Ascending aorta (tissue), 2 donors: ENCODE measurements at regions not wholly inside any gene's neighbourhood (a gene's known extent, or its start where the extent isn't known, plus 50 kb on each side); places are given as distances from the start of the nearest gene placed in this dataset.

Experiments used
- DNase-seq, 2 donors: peaks; one replicate each; pipeline ENCODE4 v3.0.0-alpha.2; 2019; ENCODE audit warnings: low spot score in 2 of 2
- H3K27ac ChIP-seq, 2 donors: fragments of 200-600 bp; sonication (generic); one replicate each; pipeline ENCODE4 v1.5.1; 2016 to 2017; ENCODE audit warnings: mild to moderate bottlenecking in 1 of 2
- H3K27me3 ChIP-seq: fragments of 200-600 bp; sonication (generic); one replicate; pipeline ENCODE4 v1.5.1; 2017
- H3K36me3 ChIP-seq, 2 donors: fragments of 200-600 bp; sonication (generic); one replicate each; pipeline ENCODE4 v1.5.1; 2016
- H3K4me1 ChIP-seq, 2 donors: fragments of 200-600 bp; sonication (generic); one replicate each; pipeline ENCODE4 v1.5.1; 2016 to 2017; ENCODE audit warnings: mild to moderate bottlenecking in 1 of 2
- H3K4me3 ChIP-seq, 2 donors: fragments of 200-600 bp; sonication (generic); one replicate each; pipeline ENCODE4 v1.5.1; 2016 to 2017; ENCODE audit warnings: mild to moderate bottlenecking in 1 of 2
- H3K9me3 ChIP-seq, 2 donors: fragments of 200-600 bp; sonication (generic); one replicate each; pipeline ENCODE4 v1.5.1; 2016
- intact Hi-C: fragments of 100-400 bp; cut with DNase I; formaldehyde crosslinking; loops from one replicate; pipeline ENCODE4 v1.15.1; 2023
- TF ChIP-seq, protein P1 (sequence below), 3 experiments: fragments of 200-600 bp in 2 of 3; fragments of 450-650 bp in 1 of 3; sonication (generic) in 2 of 3; IDR thresholded peaks; one replicate each; pipeline ENCODE4 v1.5.1; 2016 to 2019; ENCODE audit warnings: antibody characterized with exemption in 3 of 3, mild to moderate bottlenecking in 1 of 3, moderate library complexity in 1 of 3

DNA sequence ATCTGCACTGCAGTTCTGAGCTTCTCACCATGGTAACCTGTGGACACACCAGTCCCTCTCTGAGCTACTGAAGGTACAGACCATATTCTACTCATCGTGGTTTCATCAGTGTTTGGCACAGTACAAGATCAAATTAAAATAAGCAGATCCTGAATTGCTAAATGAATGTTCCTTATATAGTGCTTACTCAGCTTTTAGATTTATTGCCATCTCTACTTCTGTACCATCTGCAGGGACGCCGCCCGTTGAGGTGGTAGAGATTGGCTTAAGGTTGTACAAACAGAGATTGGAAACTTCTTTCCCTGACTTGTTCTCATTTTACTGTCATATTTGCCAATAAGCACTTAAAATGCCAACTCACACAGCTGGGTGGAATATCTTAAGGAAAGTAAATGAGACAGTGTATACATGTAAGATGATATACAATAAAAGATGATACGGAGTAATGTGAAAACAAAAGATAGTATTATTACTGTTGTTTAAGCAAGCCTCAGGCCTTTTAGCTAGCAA lies 223.4 kb upstream of the FOXQ1 start:
- TF ChIP-seq, protein P1, sequence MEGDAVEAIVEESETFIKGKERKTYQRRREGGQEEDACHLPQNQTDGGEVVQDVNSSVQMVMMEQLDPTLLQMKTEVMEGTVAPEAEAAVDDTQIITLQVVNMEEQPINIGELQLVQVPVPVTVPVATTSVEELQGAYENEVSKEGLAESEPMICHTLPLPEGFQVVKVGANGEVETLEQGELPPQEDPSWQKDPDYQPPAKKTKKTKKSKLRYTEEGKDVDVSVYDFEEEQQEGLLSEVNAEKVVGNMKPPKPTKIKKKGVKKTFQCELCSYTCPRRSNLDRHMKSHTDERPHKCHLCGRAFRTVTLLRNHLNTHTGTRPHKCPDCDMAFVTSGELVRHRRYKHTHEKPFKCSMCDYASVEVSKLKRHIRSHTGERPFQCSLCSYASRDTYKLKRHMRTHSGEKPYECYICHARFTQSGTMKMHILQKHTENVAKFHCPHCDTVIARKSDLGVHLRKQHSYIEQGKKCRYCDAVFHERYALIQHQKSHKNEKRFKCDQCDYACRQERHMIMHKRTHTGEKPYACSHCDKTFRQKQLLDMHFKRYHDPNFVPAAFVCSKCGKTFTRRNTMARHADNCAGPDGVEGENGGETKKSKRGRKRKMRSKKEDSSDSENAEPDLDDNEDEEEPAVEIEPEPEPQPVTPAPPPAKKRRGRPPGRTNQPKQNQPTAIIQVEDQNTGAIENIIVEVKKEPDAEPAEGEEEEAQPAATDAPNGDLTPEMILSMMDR (IDR thresholded peaks at IDR 0.05) = no peak
- intact Hi-C loops = no loop called here
- H3K27ac ChIP-seq = no peak overlapping the region

DNA sequence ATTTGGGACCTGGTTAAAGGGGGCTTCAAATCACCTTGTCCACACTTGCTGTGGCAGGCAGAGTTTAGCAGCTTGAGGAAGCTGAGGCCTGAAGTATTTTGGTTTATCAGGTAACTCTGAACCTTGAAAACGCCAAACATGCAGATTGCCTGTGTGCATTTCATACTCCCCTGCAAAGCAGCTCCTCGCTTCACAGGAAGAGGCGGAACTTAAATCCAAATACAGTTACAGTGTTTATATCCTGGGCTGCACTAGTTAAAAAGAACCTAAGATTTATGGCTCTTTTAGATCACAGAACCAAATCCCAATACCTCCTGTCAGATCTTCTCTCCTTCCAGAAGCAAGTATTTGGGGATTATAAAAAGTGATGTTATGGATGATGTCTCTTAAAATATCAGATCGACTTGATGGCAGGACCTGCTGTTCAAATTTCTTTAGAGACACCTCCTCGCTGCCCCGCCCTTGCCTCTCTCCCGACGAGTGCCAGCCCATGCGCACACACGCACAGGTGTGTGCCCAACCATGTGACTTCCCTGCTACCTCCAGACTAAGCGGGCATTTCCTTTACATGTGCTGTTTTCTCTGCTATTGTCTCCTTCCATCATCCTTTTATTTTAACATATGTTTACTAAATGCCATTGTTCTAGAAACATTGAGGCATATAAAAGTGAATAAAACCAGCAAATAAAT lies 224.6 kb upstream of the FOXQ1 start:
- H3K9me3 ChIP-seq = no peaks in the 10 kb centered on the region
- TF ChIP-seq, protein P1 (IDR thresholded peaks at IDR 0.05) = no peak
- H3K4me1 ChIP-seq = no peaks in the 10 kb centered on the region
- H3K27me3 ChIP-seq = no peaks in the 10 kb centered on the region
- DNase-seq = peak in 1 of 2 donors; percentile 44
- H3K27ac ChIP-seq = no peak overlapping the region
- no peaks in the 10 kb centered on the region for H3K36me3 ChIP-seq
- no peak overlapping the region for H3K4me3 ChIP-seq
- intact Hi-C loops = no loop called here

More for the DNA sequence above, 223.4 kb upstream of the FOXQ1 start:
- H3K4me1 ChIP-seq = no peaks in the 10 kb centered on the region
- H3K9me3 ChIP-seq = no peaks in the 10 kb centered on the region
- DNase-seq = peak in 1 of 2 donors; percentile 28
- H3K36me3 ChIP-seq = no peaks in the 10 kb centered on the region
- no peak overlapping the region for H3K4me3 ChIP-seq
- no peaks in the 10 kb centered on the region for H3K27me3 ChIP-seq

DNA sequence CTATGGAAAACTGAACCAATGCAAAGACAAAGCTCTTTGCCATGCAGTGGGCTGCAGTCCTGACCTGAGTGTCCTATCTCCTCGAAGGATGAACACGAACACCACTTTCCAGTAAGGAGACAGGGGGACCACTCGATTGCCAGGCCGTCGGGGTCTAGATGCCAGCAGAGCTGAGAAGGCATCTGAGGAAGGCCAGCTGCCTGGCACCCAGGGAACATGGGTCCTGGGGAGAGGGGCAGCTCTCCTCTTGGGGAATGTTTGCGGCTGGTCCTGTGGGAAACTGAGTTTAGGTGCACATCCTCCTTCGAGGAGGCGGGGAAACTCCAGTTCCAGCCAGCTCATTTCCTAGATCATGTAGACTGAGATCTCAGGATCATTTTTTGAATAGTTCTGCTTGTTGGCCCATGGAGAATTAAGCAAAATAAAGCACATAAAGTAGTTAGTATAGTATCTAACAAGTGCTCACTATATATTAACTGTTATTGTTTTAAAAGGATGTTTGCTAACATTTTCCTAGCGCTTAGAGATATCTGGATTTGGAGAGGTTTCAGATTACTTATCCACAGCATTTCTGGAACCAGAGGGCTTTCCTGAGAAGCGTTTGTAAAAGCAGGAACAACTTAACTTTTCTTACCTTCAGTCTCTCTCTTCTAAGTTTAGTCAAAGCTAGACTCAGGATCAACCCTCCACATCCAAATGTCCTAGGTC lies 225.3 kb upstream of the FOXQ1 start:
- TF ChIP-seq, protein P1 (IDR thresholded peaks at IDR 0.05) = no peak
- no peaks in the 10 kb centered on the region for H3K4me1 ChIP-seq
- no peak overlapping the region for H3K4me3 ChIP-seq
- H3K9me3 ChIP-seq = no peaks in the 10 kb centered on the region
- no peaks in the 10 kb centered on the region for H3K36me3 ChIP-seq
- DNase-seq = peak in 1 of 2 donors; percentile 30
- intact Hi-C loops = no loop called here
- H3K27ac ChIP-seq = no peak overlapping the region
- H3K27me3 ChIP-seq = no peaks in the 10 kb centered on the region

DNA sequence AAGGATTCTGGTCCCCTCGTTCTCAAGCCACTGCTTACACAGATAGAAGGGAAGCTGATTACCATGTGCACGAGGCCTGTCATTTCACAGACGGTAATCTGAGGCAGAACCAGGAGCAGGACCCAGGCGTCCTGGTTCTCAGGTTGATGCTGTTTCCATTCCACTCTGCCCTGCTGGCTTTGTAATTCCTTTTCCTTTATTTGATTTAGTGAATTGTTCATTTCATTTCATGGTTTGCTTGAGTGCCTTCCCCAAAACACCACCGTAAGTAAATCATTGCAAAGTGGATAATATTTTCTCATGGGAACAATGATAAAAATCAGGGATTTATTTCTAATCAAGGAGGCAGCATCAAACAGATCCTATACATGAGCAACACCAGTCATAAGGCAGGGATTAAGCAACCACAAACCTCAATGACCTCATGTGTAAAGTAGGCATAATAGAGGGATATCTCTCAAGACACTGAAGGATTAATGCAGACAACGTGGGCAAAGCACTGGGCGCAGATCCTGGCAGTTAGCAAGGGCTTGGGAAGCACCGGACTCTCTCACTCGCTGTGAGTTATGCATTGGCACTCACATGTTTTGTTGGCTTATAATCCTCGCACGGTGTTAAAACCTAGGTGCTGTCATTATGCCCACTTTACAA lies 229.5 kb upstream of the FOXQ1 start:
- no peaks in the 10 kb centered on the region for H3K36me3 ChIP-seq
- no peak overlapping the region for H3K27ac ChIP-seq
- H3K27me3 ChIP-seq = no peaks in the 10 kb centered on the region
- no peaks in the 10 kb centered on the region for H3K4me1 ChIP-seq
- intact Hi-C loops = no loop called here
- H3K4me3 ChIP-seq = no peak overlapping the region
- TF ChIP-seq, protein P1 (IDR thresholded peaks at IDR 0.05) = no peak
- H3K9me3 ChIP-seq = no peaks in the 10 kb centered on the region
- DNase-seq = no peak

DNA sequence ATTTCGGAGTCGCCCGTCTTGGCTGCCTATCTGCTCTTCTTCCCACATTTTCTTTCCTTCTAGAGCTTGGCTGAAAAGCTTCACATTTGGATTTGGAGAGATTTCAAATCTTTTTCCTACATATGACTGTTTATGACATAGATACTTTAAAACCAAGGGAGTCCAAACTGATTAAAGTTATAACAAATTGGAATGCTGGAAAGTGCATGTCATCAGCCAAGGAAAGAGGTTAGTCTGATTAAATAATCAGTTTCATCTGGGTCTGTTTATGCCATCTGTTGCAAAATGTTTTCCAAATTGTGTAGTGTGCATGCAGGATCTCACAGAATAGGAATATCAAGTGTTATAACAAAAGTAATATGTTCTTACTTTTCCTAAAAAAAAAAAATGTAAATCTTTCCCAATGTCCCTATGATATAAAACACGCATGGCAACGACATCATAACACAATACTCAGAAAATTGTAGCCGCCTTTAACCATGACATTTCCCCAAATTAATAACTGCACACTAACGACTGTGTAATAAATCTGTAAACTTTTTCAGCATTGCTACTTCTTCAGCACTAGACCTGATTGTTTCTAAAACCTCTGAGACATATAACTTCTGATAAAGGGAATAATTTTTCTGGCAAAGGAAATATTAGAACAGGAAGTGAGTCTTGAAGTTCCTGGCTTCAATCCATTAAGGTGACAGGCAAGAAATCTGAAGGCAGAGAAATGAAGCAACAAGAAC lies 230.2 kb upstream of the FOXQ1 start:
- H3K4me3 ChIP-seq = no peak overlapping the region
- no peaks in the 10 kb centered on the region for H3K36me3 ChIP-seq
- intact Hi-C loops = no loop called here
- H3K9me3 ChIP-seq = no peaks in the 10 kb centered on the region
- no peaks in the 10 kb centered on the region for H3K27me3 ChIP-seq
- H3K4me1 ChIP-seq = no peaks in the 10 kb centered on the region
- TF ChIP-seq, protein P1 (IDR thresholded peaks at IDR 0.05) = no peak
- no peak overlapping the region for H3K27ac ChIP-seq
- DNase-seq = no peak
